OCI-LY7 (cell line): ENCODE measurements at regions not wholly inside any gene's neighbourhood (a gene's known extent, or its start where the extent isn't known, plus 50 kb on each side); places are given as distances from the start of the nearest gene placed in this dataset.

Experiments
- EZH2phosphoT487 ChIP-seq: fragments of 200-600 bp; sonication (generic); IDR thresholded peaks from 2 replicates; pipeline ENCODE4 v1.6.1; 2018; ENCODE audit warnings: low read depth, borderline replicate concordance, mild to moderate bottlenecking, mixed run types, antibody characterized with exemption, low read length, moderate library complexity, mixed read lengths
- TF ChIP-seq, protein P1 (sequence below): fragments of 200-600 bp; sonication (generic); conservative IDR thresholded peaks from 2 replicates; pipeline ENCODE4 v1.5.1; 2014; ENCODE audit warnings: mild to moderate bottlenecking, antibody characterized with exemption, low read length, moderate library complexity, mixed read lengths

DNA sequence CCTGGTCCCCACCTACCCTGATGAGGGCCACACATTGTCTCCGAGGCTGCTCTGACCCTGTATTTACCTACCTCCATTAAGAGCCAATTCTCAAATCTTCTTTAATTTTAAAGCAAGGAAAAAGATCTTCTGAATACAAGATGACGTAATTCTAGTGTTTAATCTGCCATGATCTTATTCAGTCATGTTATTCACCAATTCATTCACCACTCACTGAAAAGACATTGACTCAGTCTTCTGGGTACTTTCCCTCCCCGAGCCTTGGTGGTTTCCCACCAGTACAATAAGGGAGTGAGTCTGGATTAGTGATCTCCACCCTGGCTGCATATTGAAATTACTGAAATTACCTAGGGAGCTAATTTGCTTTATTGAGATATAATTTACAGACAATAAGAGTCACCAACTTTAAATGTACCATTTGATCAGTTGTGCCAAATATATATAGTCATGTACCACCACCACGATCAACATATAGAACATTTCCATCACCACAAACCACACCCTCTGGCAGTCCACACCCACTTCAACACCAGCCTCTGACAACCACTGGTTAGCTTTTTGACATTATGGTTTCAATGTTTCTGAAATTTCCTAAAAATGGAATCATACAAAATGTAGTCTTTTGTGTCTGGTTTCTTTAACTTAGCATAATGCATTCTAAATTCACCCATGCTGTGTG lies 117.5 kb upstream of the UNC5B start:
- no peak for TF ChIP-seq EZH2phosphoT487
- TF ChIP-seq, protein P1, sequence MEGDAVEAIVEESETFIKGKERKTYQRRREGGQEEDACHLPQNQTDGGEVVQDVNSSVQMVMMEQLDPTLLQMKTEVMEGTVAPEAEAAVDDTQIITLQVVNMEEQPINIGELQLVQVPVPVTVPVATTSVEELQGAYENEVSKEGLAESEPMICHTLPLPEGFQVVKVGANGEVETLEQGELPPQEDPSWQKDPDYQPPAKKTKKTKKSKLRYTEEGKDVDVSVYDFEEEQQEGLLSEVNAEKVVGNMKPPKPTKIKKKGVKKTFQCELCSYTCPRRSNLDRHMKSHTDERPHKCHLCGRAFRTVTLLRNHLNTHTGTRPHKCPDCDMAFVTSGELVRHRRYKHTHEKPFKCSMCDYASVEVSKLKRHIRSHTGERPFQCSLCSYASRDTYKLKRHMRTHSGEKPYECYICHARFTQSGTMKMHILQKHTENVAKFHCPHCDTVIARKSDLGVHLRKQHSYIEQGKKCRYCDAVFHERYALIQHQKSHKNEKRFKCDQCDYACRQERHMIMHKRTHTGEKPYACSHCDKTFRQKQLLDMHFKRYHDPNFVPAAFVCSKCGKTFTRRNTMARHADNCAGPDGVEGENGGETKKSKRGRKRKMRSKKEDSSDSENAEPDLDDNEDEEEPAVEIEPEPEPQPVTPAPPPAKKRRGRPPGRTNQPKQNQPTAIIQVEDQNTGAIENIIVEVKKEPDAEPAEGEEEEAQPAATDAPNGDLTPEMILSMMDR: no peak
